DOHH2 (cell line): ENCODE measurements at regions not wholly inside any gene's neighbourhood (a gene's known extent, or its start where the extent isn't known, plus 50 kb on each side); places are given as distances from the start of the nearest gene placed in this dataset.

ENCODE experiments used
- CTCF ChIP-seq: fragments of 200-600 bp; sonication (generic); IDR thresholded peaks from one replicate; pipeline ENCODE4 v1.5.1; 2014; ENCODE audit warnings: antibody characterized with exemption, mild to moderate bottlenecking, low read depth, low read length; ENCODE audit not compliant: poor library complexity, severe bottlenecking
- EZH2phosphoT487 ChIP-seq: fragments of 200-600 bp; sonication (generic); IDR thresholded peaks from 2 replicates; pipeline ENCODE4 v1.6.1; 2017; ENCODE audit warnings: borderline replicate concordance, mild to moderate bottlenecking, antibody characterized with exemption, low read length, moderate library complexity, mixed read lengths

GRCh38 chr18:75830828-75831227, 403.3 kb upstream of the SMIM21 start:
- TF ChIP-seq CTCF (no peak), EZH2phosphoT487 (no peak)
